H9 (cell line): ENCODE measurements at regions not wholly inside any gene's neighbourhood (a gene's known extent, or its start where the extent isn't known, plus 50 kb on each side); places are given as distances from the start of the nearest gene placed in this dataset.

Source experiments
- DNase-seq: peaks from one replicate; pipeline ENCODE4 v3.0.0-alpha.2; 2017
- H2AFZ ChIP-seq: one replicate; pipeline ENCODE4 v1.6.1; 2013; ENCODE audit warnings: mild to moderate bottlenecking, low read length, control low read depth, moderate library complexity
- H2AK5ac ChIP-seq: 2 replicates; pipeline ENCODE4 v1.6.1; 2013; ENCODE audit warnings: low read length, control low read depth, mixed read lengths; ENCODE audit not compliant: insufficient read length
- H2BK120ac ChIP-seq: one replicate; pipeline ENCODE4 v1.6.1; 2013; ENCODE audit warnings: low read depth, mild to moderate bottlenecking, low read length, control low read depth, inconsistent platforms; ENCODE audit not compliant: poor library complexity, severe bottlenecking
- H2BK12ac ChIP-seq: 2 replicates; pipeline ENCODE4 v1.6.1; 2013; ENCODE audit warnings: low read length, control low read depth, mixed read lengths, low read depth; ENCODE audit not compliant: insufficient read length
- H2BK15ac ChIP-seq: 2 replicates; pipeline ENCODE4 v1.6.1; 2013; ENCODE audit warnings: low read depth, low read length, control low read depth
- H2BK20ac ChIP-seq: one replicate; pipeline ENCODE4 v1.6.1; 2013; ENCODE audit warnings: low read depth, mild to moderate bottlenecking, low read length, control low read depth, inconsistent platforms; ENCODE audit not compliant: poor library complexity, severe bottlenecking
- H2BK5ac ChIP-seq: 2 replicates; pipeline ENCODE4 v1.6.1; 2013; ENCODE audit warnings: low read length, control low read depth, mixed read lengths; ENCODE audit not compliant: insufficient read length
- H3K14ac ChIP-seq: 2 replicates; pipeline ENCODE4 v1.6.1; 2013; ENCODE audit warnings: low read length, control low read depth; ENCODE audit not compliant: insufficient read depth
- H3K18ac ChIP-seq: 2 replicates; pipeline ENCODE4 v1.6.1; 2013; ENCODE audit warnings: low read depth, mild to moderate bottlenecking, mixed read lengths, low read length, control low read depth; ENCODE audit not compliant: insufficient read length
- H3K23ac ChIP-seq: 2 replicates; pipeline ENCODE4 v1.6.1; 2013; ENCODE audit warnings: low read length, control low read depth, mixed read lengths, low read depth; ENCODE audit not compliant: insufficient read length
- H3K23me2 ChIP-seq: 2 replicates; pipeline ENCODE4 v1.6.1; 2013; ENCODE audit warnings: low read depth, mild to moderate bottlenecking, mixed read lengths, low read length, control low read depth; ENCODE audit not compliant: insufficient read length, poor library complexity, severe bottlenecking
- H3K27ac ChIP-seq: 2 replicates; pipeline ENCODE4 v1.5.1; 2013; ENCODE audit warnings: low read length, control low read depth, mixed read lengths, low read depth; ENCODE audit not compliant: insufficient read length
- H3K27me3 ChIP-seq: 2 replicates; pipeline ENCODE4 v1.6.1; 2013; ENCODE audit warnings: low read length, control low read depth, inconsistent platforms; ENCODE audit not compliant: insufficient read depth
- H3K4ac ChIP-seq: 2 replicates; pipeline ENCODE4 v1.6.1; 2013; ENCODE audit warnings: low read depth, mild to moderate bottlenecking, control low read depth, inconsistent platforms, low read length, moderate library complexity
- H3K4me1 ChIP-seq: 2 replicates; pipeline ENCODE4 v1.6.1; 2013; ENCODE audit warnings: low read length, control low read depth, inconsistent platforms; ENCODE audit not compliant: insufficient read depth
- H3K4me2 ChIP-seq: 2 replicates; pipeline ENCODE4 v1.6.1; 2013; ENCODE audit warnings: low read length, control low read depth, mixed read lengths; ENCODE audit not compliant: insufficient read length, insufficient read depth
- H3K56ac ChIP-seq: 2 replicates; pipeline ENCODE4 v1.6.1; 2013; ENCODE audit warnings: low read depth, mild to moderate bottlenecking, mixed read lengths, low read length, control low read depth; ENCODE audit not compliant: insufficient read length
- H3K79me1 ChIP-seq: 2 replicates; pipeline ENCODE4 v1.6.1; 2013; ENCODE audit warnings: low read depth, mild to moderate bottlenecking, moderate library complexity, low read length, control low read depth, inconsistent platforms; ENCODE audit not compliant: insufficient read depth, poor library complexity, severe bottlenecking
- H3K79me2 ChIP-seq: 2 replicates; pipeline ENCODE4 v1.6.1; 2013; ENCODE audit warnings: low read length, control low read depth, inconsistent platforms; ENCODE audit not compliant: insufficient read depth
- H3K9ac ChIP-seq: 2 replicates; pipeline ENCODE4 v1.6.1; 2013; ENCODE audit warnings: low read length, control low read depth, mixed read lengths; ENCODE audit not compliant: insufficient read length; ENCODE audit errors: extremely low read depth
- H3K9me3 ChIP-seq: one replicate; pipeline ENCODE4 v1.6.1; 2013; ENCODE audit warnings: low read depth, low read length, inconsistent platforms; ENCODE audit not compliant: control insufficient read depth
- H3T11ph ChIP-seq: one replicate; pipeline ENCODE4 v1.6.1; 2013; ENCODE audit warnings: mild to moderate bottlenecking, low read length, control low read depth, inconsistent platforms
- H4K20me1 ChIP-seq: one replicate; pipeline ENCODE4 v1.6.1; 2013; ENCODE audit not compliant: control insufficient read depth, insufficient read length, insufficient read depth
- H4K5ac ChIP-seq: 2 replicates; pipeline ENCODE4 v1.6.1; 2013; ENCODE audit warnings: low read depth, mild to moderate bottlenecking, mixed read lengths, low read length, control low read depth; ENCODE audit not compliant: insufficient read length
- H4K8ac ChIP-seq: replicated peaks from 2 replicates; pipeline ENCODE4 v1.6.1; 2013; ENCODE audit warnings: low read length, control low read depth, mixed read lengths, low read depth; ENCODE audit not compliant: insufficient read length
- H4K91ac ChIP-seq: 2 replicates; pipeline ENCODE4 v1.6.1; 2013; ENCODE audit warnings: low read depth, mild to moderate bottlenecking, moderate library complexity, mixed read lengths, low read length, control low read depth; ENCODE audit not compliant: insufficient read length
- H3K27ac Mint-ChIP-seq, 3 experiments: 2 replicates in 2 of 3; 3 replicates in 1 of 3; pipeline ENCODE4 v1.8.0; 2020 to 2021; ENCODE audit warnings: mixed read lengths in 3 of 3, mild to moderate bottlenecking in 1 of 3, moderate library complexity in 1 of 3
- H3K27me3 Mint-ChIP-seq: 2 replicates; pipeline ENCODE4 v1.8.0; 2021; ENCODE audit warnings: low read depth, mild to moderate bottlenecking, moderate library complexity, mixed read lengths
- H3K36me3 Mint-ChIP-seq, 3 experiments: 2 replicates in 2 of 3; 3 replicates in 1 of 3; pipeline ENCODE4 v1.8.0; 2020 to 2021; ENCODE audit warnings: low read depth in 3 of 3, mixed read lengths in 3 of 3; ENCODE audit not compliant: insufficient read depth in 1 of 3
- H3K4me1 Mint-ChIP-seq, 2 experiments: 2 replicates each; pipeline ENCODE4 v1.8.0; 2020; ENCODE audit warnings: mixed read lengths in 2 of 2
- H3K4me3 Mint-ChIP-seq, 2 experiments: 2 replicates in 1 of 2; 3 replicates in 1 of 2; pipeline ENCODE4 v1.8.0; 2020 to 2021; ENCODE audit warnings: mild to moderate bottlenecking in 2 of 2, mixed read lengths in 2 of 2, moderate library complexity in 1 of 2
- H3K9me3 Mint-ChIP-seq, 2 experiments: 2 replicates in 1 of 2; 3 replicates in 1 of 2; pipeline ENCODE4 v1.8.0; 2020; ENCODE audit warnings: mild to moderate bottlenecking in 2 of 2, mixed read lengths in 2 of 2, moderate library complexity in 1 of 2
- WGBS: extraction: QIAGEN DNeasy Blood & Tissue Kit; methylation state at CpG from one replicate; pipeline ENCODE4 v1.1.7; 2013; ENCODE audit warnings: missing lambda C conversion rate, low lambda C conversion rate, mixed read lengths; ENCODE audit not compliant: insufficient read length; ENCODE audit errors: extremely low coverage; 5-methylcytosine and 5-hydroxymethylcytosine counted together
- TF ChIP-seq, protein P1 (sequence below): fragments of 200-600 bp; sonication (generic); conservative IDR thresholded peaks from 3 replicates; pipeline ENCODE4 v1.8.0; 2021; ENCODE audit warnings: antibody characterized with exemption, mild to moderate bottlenecking

DNA sequence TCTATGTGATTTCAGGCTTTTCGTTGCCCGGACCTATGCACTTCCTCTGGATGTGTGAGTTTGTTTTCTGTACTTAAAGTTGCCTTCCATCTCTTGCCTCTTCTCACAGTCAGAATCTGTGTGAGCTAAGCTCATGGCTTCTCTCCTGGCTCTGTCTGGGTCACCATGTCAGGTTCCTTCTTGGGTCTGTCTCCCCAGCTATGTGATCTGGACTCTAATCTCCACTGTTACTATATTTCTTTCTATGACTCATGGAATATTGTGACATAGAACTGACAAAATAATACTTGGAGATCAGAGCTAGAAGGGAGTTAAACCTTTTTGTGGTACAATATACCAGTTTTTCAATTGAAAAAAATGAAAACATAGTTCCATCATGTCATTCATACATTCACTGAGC is 172.7 kb upstream of the FGGY start:
- no CpG with 5 or more reads among the region's 2 CpGs for WGBS
- H3K9me3 Mint-ChIP-seq, result no peaks in the 10 kb centered on the region; a peak in 1 of 5 replicates
- no peak overlapping the region for H3T11ph ChIP-seq

More for the DNA sequence above, 172.7 kb upstream of the FGGY start:
- no peaks in the 10 kb centered on the region for H3K79me2 ChIP-seq
- H4K20me1 ChIP-seq, result no peaks in the 10 kb centered on the region
- H3K23me2 ChIP-seq, result no peaks in the 10 kb centered on the region
- H3K4me3 Mint-ChIP-seq, result no peak overlapping the region
- H4K5ac ChIP-seq, result no peak overlapping the region
- no peak overlapping the region for H2BK12ac ChIP-seq
- TF ChIP-seq, protein P1, sequence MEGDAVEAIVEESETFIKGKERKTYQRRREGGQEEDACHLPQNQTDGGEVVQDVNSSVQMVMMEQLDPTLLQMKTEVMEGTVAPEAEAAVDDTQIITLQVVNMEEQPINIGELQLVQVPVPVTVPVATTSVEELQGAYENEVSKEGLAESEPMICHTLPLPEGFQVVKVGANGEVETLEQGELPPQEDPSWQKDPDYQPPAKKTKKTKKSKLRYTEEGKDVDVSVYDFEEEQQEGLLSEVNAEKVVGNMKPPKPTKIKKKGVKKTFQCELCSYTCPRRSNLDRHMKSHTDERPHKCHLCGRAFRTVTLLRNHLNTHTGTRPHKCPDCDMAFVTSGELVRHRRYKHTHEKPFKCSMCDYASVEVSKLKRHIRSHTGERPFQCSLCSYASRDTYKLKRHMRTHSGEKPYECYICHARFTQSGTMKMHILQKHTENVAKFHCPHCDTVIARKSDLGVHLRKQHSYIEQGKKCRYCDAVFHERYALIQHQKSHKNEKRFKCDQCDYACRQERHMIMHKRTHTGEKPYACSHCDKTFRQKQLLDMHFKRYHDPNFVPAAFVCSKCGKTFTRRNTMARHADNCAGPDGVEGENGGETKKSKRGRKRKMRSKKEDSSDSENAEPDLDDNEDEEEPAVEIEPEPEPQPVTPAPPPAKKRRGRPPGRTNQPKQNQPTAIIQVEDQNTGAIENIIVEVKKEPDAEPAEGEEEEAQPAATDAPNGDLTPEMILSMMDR, result no peak
- DNase-seq, result no peak
- no peak overlapping the region for H3K23ac ChIP-seq
- H2AK5ac ChIP-seq, result no peak overlapping the region
- no peak overlapping the region for H2BK20ac ChIP-seq
- H3K18ac ChIP-seq, result no peak overlapping the region
- no peak overlapping the region for H4K8ac ChIP-seq
- no peak overlapping the region for H2BK15ac ChIP-seq
- H3K56ac ChIP-seq, result no peak overlapping the region
- H3K27ac Mint-ChIP-seq, result no peak overlapping the region
- H3K9ac ChIP-seq, result no peak overlapping the region
- no peaks in the 10 kb centered on the region for H3K27me3 Mint-ChIP-seq
- H3K36me3 Mint-ChIP-seq, result peaks cover 0 to 2% (median 0%) of the 10 kb centered on the region in 3 experiments; a peak in 1 of 7 replicates
- no peak overlapping the region for H2AFZ ChIP-seq
- no peak overlapping the region for H4K91ac ChIP-seq
- no peak overlapping the region for H2BK120ac ChIP-seq
- no peak overlapping the region for H3K4ac ChIP-seq
- H2BK5ac ChIP-seq, result no peak overlapping the region
- H3K4me1 ChIP-seq, result peaks cover 7% of the 10 kb centered on the region; the same call in 1 of the 2 replicates
- no peaks in the 10 kb centered on the region for H3K27me3 ChIP-seq
- H3K14ac ChIP-seq, result no peak overlapping the region
- no peaks in the 10 kb centered on the region for H3K9me3 ChIP-seq
- no peak overlapping the region for H3K4me2 ChIP-seq
- no peaks in the 10 kb centered on the region for H3K79me1 ChIP-seq
- no peak overlapping the region for H3K27ac ChIP-seq
- peaks cover 10 to 11% of the 10 kb centered on the region in 2 experiments for H3K4me1 Mint-ChIP-seq
